ENCODE measurements at regions not wholly inside any gene's neighbourhood (a gene's known extent, or its start where the extent isn't known, plus 50 kb on each side); places are given as distances from the start of the nearest gene placed in this dataset.

- ATAC-seq (ENCODE audit: low FRiP score) (no peak), DNase-seq (ENCODE audit: low spot score) (no peak)
- no peak for TF ChIP-seq CTCF (IDR thresholded peaks at IDR 0.05)
These were observed 56.0 kb upstream of the CD53 start for GRCh38 chr1:110816945-110817344.

- no peak for DNase-seq (ENCODE audit: low spot score)
- TF ChIP-seq CTCF (IDR thresholded peaks at IDR 0.05): no peak
- no peak for ATAC-seq (ENCODE audit: low FRiP score)
These were observed 61.4 kb upstream of the CD53 start for GRCh38 chr1:110811529-110811928.

GRCh38 chr1:110800079-110800478, 72.9 kb upstream of the CD53 start:
- no peak for TF ChIP-seq CTCF (IDR thresholded peaks at IDR 0.05)
- ATAC-seq (ENCODE audit: low FRiP score) (no peak), DNase-seq (ENCODE audit: low spot score) (no peak)

GRCh38 chr1:110798691-110799256, 74.2 kb upstream of the CD53 start:
- DNase-seq (ENCODE audit: low spot score) (no peak), ATAC-seq (ENCODE audit: low FRiP score) (no peak)
- no peak for TF ChIP-seq CTCF (IDR thresholded peaks at IDR 0.05)

- no peak for DNase-seq (ENCODE audit: low spot score)
- TF ChIP-seq CTCF (IDR thresholded peaks at IDR 0.05): no peak
- no peak for ATAC-seq (ENCODE audit: low FRiP score)
These were observed 84.3 kb upstream of the CD53 start for GRCh38 chr1:110788673-110789072.

GRCh38 chr1:110787328-110788071, 85.4 kb upstream of the CD53 start:
- DNase-seq (ENCODE audit: low spot score): no peak
- no peak for ATAC-seq (ENCODE audit: low FRiP score)
- no peak for TF ChIP-seq CTCF (IDR thresholded peaks at IDR 0.05)

GRCh38 chr1:110786802-110787327, 86.1 kb upstream of the CD53 start:
- ATAC-seq (ENCODE audit: low FRiP score) (no peak), DNase-seq (ENCODE audit: low spot score) (no peak)
- TF ChIP-seq CTCF (IDR thresholded peaks at IDR 0.05): no peak

Measured in omental fat pad (tissue), 3 donors.